ENCODE measurements at regions not wholly inside any gene's neighbourhood (a gene's known extent, or its start where the extent isn't known, plus 50 kb on each side); places are given as distances from the start of the nearest gene placed in this dataset.

GRCh38 chr5:31124026-31124425, 69.5 kb upstream of the CDH6 start (continued):
- TF ChIP-seq REST (IDR thresholded peaks at IDR 0.05; ENCODE audit: low read depth, low read length) (no peak), NRF1 (IDR thresholded peaks at IDR 0.05; ENCODE audit: low read depth, low read length) (no peak), MXI1 (IDR thresholded peaks at IDR 0.05; ENCODE audit: low read depth, low read length) (no peak), EP300 (IDR thresholded peaks at IDR 0.05; ENCODE audit: borderline replicate concordance in 1 of 2, low read depth in 1 of 2, low read length in 1 of 2) (no peak)
- TF ChIP-seq, protein P1, sequence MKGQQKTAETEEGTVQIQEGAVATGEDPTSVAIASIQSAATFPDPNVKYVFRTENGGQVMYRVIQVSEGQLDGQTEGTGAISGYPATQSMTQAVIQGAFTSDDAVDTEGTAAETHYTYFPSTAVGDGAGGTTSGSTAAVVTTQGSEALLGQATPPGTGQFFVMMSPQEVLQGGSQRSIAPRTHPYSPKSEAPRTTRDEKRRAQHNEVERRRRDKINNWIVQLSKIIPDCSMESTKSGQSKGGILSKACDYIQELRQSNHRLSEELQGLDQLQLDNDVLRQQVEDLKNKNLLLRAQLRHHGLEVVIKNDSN (IDR thresholded peaks at IDR 0.05; ENCODE audit: borderline replicate concordance, low read depth) = no peak

GRCh38 chr5:31122998-31123951, 70.2 kb upstream of the CDH6 start:
- POLR2A ChIA-PET = no interaction called here
- no peak for DNase-seq
- H3K9ac ChIP-seq = no peak overlapping the region

GRCh38 chr5:31121224-31121623, 72.3 kb upstream of the CDH6 start:
- Histone ChIP-seq H3K4me3 (ENCODE audit: low read depth in 2 of 2, low read length in 1 of 2) (no peak overlapping the region), H3K9me2 (no peaks in the 10 kb centered on the region), H3K9me3 (no peaks in the 10 kb centered on the region), H3F3A (replicated peaks; ENCODE audit: insufficient read depth) (no peaks in the 10 kb centered on the region), H3K9ac (no peak overlapping the region), H3K27me3 (ENCODE audit: insufficient read depth) (no peaks in the 10 kb centered on the region), H3K27ac (ENCODE audit: low read depth in 2 of 2, low read length in 1 of 2) (no peak overlapping the region), H3K4me2 (no peak overlapping the region), H3K79me2 (ENCODE audit: insufficient read depth) (no peaks in the 10 kb centered on the region), H4K20me1 (ENCODE audit: insufficient read depth) (no peaks in the 10 kb centered on the region), H2AFZ (ENCODE audit: low read depth) (no peak overlapping the region), H3K36me3 (replicated peaks in 1 of 2; ENCODE audit: control insufficient read depth in 1 of 2, insufficient read depth in 2 of 2, low read length in 1 of 2) (no peaks in the 10 kb centered on the region), H3K4me1 (ENCODE audit: control insufficient read depth in 1 of 2, insufficient read depth in 2 of 2, low read depth in 1 of 2, low read length in 1 of 2) (no peaks in the 10 kb centered on the region)
- no peak for TF ChIP-seq SMC3 (IDR thresholded peaks at IDR 0.05; ENCODE audit: low read depth, low read length)
- TF ChIP-seq RXRA (IDR thresholded peaks at IDR 0.05; ENCODE audit: borderline replicate concordance, low read depth) = no peak
- no peak for TF ChIP-seq SIN3A (IDR thresholded peaks at IDR 0.05; ENCODE audit: borderline replicate concordance, low read depth, low read length)
- no peak for TF ChIP-seq REST (IDR thresholded peaks at IDR 0.05; ENCODE audit: low read depth, low read length)
- no peak for TF ChIP-seq RFX5 (IDR thresholded peaks at IDR 0.05; ENCODE audit: low read length)
- TF ChIP-seq GATA2 (CRISPR knock-in tag; IDR thresholded peaks at IDR 0.05) = no peak
- no peak for TF ChIP-seq MEF2A (IDR thresholded peaks at IDR 0.05; ENCODE audit: borderline replicate concordance, low read depth)
- WGBS (ENCODE audit: low lambda C conversion rate) = 9% methylated on average over 2 of the region's 2 CpGs
- CTCF ChIA-PET = interaction anchor here (2.6 kb wide), 1 partner anchor 66 kb away, joined by 8 read pairs; no protein-coding TSS in a partner anchor
- POLR2A ChIA-PET = no interaction called here
- no peak for DNase-seq

More at GRCh38 chr5:31122998-31123951, 70.2 kb upstream of the CDH6 start:
- Histone ChIP-seq H3K27me3 (ENCODE audit: insufficient read depth) (no peaks in the 10 kb centered on the region), H3K4me3 (ENCODE audit: low read depth in 2 of 2, low read length in 1 of 2) (no peak overlapping the region), H3K4me1 (ENCODE audit: control insufficient read depth in 1 of 2, insufficient read depth in 2 of 2, low read depth in 1 of 2, low read length in 1 of 2) (no peaks in the 10 kb centered on the region), H3F3A (replicated peaks; ENCODE audit: insufficient read depth) (no peaks in the 10 kb centered on the region), H3K36me3 (replicated peaks in 1 of 2; ENCODE audit: control insufficient read depth in 1 of 2, insufficient read depth in 2 of 2, low read length in 1 of 2) (no peaks in the 10 kb centered on the region), H4K20me1 (ENCODE audit: insufficient read depth) (no peaks in the 10 kb centered on the region), H3K4me2 (no peak overlapping the region), H3K9me3 (no peaks in the 10 kb centered on the region), H2AFZ (ENCODE audit: low read depth) (no peak overlapping the region; the same call in 1 of the 2 replicates), H3K9me2 (no peaks in the 10 kb centered on the region), H3K27ac (ENCODE audit: low read depth in 2 of 2, low read length in 1 of 2) (no peak overlapping the region), H3K79me2 (ENCODE audit: insufficient read depth) (no peaks in the 10 kb centered on the region)
- 6% methylated on average over 4 of the region's 4 CpGs for WGBS (ENCODE audit: low lambda C conversion rate)
- CTCF ChIA-PET = interaction anchor here (1.2 to 2.6 kb wide), 2 partner anchors 64 to 109 kb away, joined by 3 to 8 read pairs; no protein-coding TSS in a partner anchor
- TF ChIP-seq RFX5 (IDR thresholded peaks at IDR 0.05; ENCODE audit: low read length) (no peak), CHD2 (IDR thresholded peaks at IDR 0.05; ENCODE audit: low read length, partially characterized antibody) (no peak)

All from SK-N-SH (cell line).